Kidney (tissue), 13 donors: ENCODE measurements at regions not wholly inside any gene's neighbourhood (a gene's known extent, or its start where the extent isn't known, plus 50 kb on each side); places are given as distances from the start of the nearest gene placed in this dataset.
A peak's percentile ranks its signal among the peaks of the same experiment; 100 is the strongest.

Experiments used
- DNase-seq, 5 donors: peaks; one replicate each; pipeline ENCODE4 v3.0.0-alpha.2; 2013 to 2020
- FAIRE-seq: peaks from 2 replicates; lab custom pipeline; 2012; peaks lifted over from hg19 to GRCh38; lab: Jason Lieb, UNC
- H3K27ac ChIP-seq, 2 donors: one replicate each; pipeline ENCODE4 v1.7.0; 2013; ENCODE audit warnings: low read depth in 2 of 2, low read length in 2 of 2, inconsistent platforms in 1 of 2
- H3K27me3 ChIP-seq: one replicate; pipeline ENCODE4 v1.7.1; 2013; ENCODE audit warnings: low read length, inconsistent platforms; ENCODE audit not compliant: control insufficient read depth, insufficient read depth
- H3K36me3 ChIP-seq, 3 donors: one replicate each; pipeline versions ENCODE4 v1.7.0 to v1.7.1; 2013; ENCODE audit warnings: low read length in 3 of 3, control low read depth in 1 of 3, inconsistent platforms in 1 of 3; ENCODE audit not compliant: insufficient read depth in 3 of 3, control insufficient read depth in 2 of 3
- H3K4me1 ChIP-seq, 3 donors: one replicate each; pipeline versions ENCODE4 v1.7.0 to v1.7.1; 2013; ENCODE audit warnings: low read length in 3 of 3, inconsistent platforms in 1 of 3, low read depth in 1 of 3; ENCODE audit not compliant: control insufficient read depth in 2 of 3, insufficient read depth in 2 of 3
- H3K4me3 ChIP-seq, 3 donors: one replicate each; pipeline versions ENCODE4 v1.7.0 to v1.8.1; 2013; ENCODE audit warnings: low read length in 3 of 3, control low read depth in 1 of 3, inconsistent platforms in 1 of 3
- H3K9ac ChIP-seq, 3 donors: one replicate each; pipeline versions ENCODE4 v1.7.0 to v1.7.1; 2013; ENCODE audit warnings: low read length in 3 of 3, control low read depth in 1 of 3, inconsistent platforms in 1 of 3
- H3K9me3 ChIP-seq, 3 donors: one replicate each; pipeline versions ENCODE4 v1.7.0 to v1.7.1; 2013; ENCODE audit warnings: low read length in 3 of 3, control low read depth in 1 of 3, inconsistent platforms in 1 of 3; ENCODE audit not compliant: control insufficient read depth in 2 of 3, insufficient read depth in 1 of 3
- intact Hi-C: fragments of 100-400 bp; cut with DNase I; formaldehyde crosslinking; loops from one replicate; pipeline ENCODE4 v1.11.1; 2022
- TF ChIP-seq, protein P1 (sequence below): IDR thresholded peaks from 3 replicates; pipeline ENCODE4 v1.5.1; 2012; ENCODE audit warnings: mild to moderate bottlenecking, moderate library complexity, borderline replicate concordance; ENCODE audit not compliant: insufficient read depth; ENCODE audit errors: extremely low read depth
- donor health status: control.
- donor health status: control.
- donor health status: control.
- donor health status: control.
- donor health status: control.
- donor health status: DM: yes; HTN: yes; CAD: no.
- donor health status: Normal renal cell carcinoma (clear cell type).

DNA sequence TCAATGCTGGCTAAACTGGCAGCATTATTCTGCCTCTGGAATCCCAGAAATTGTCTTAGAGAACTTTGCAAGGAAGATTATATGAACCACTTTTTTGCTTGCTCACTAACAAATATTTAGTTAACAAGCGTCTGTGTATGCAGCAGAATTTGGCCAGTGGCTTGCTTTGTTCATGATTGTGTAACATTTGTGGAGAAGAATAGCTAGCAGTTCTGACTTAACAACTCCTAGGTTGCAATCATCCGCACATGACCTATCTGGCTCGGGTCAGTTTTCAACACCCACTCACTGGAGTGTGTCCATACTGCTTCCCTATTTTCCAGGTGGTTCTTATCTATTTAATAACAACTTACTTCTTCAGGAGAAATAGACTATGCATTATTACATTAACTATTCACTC is 98.5 kb downstream of the SNX18 start:
- TF ChIP-seq, protein P1, sequence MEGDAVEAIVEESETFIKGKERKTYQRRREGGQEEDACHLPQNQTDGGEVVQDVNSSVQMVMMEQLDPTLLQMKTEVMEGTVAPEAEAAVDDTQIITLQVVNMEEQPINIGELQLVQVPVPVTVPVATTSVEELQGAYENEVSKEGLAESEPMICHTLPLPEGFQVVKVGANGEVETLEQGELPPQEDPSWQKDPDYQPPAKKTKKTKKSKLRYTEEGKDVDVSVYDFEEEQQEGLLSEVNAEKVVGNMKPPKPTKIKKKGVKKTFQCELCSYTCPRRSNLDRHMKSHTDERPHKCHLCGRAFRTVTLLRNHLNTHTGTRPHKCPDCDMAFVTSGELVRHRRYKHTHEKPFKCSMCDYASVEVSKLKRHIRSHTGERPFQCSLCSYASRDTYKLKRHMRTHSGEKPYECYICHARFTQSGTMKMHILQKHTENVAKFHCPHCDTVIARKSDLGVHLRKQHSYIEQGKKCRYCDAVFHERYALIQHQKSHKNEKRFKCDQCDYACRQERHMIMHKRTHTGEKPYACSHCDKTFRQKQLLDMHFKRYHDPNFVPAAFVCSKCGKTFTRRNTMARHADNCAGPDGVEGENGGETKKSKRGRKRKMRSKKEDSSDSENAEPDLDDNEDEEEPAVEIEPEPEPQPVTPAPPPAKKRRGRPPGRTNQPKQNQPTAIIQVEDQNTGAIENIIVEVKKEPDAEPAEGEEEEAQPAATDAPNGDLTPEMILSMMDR: no peak
- H3K4me1 ChIP-seq: peaks cover 0 to 9% (median 7%) of the 10 kb centered on the region in 3 donors
- intact Hi-C loops: no loop called here
- H3K27me3 ChIP-seq: no peaks in the 10 kb centered on the region
- no peak overlapping the region for H3K4me3 ChIP-seq
- no peaks in the 10 kb centered on the region for H3K36me3 ChIP-seq
- FAIRE-seq (no peak), DNase-seq (no peak)
- no peak overlapping the region for H3K9ac ChIP-seq
- H3K27ac ChIP-seq: no peak overlapping the region
- H3K9me3 ChIP-seq: no peaks in the 10 kb centered on the region

DNA sequence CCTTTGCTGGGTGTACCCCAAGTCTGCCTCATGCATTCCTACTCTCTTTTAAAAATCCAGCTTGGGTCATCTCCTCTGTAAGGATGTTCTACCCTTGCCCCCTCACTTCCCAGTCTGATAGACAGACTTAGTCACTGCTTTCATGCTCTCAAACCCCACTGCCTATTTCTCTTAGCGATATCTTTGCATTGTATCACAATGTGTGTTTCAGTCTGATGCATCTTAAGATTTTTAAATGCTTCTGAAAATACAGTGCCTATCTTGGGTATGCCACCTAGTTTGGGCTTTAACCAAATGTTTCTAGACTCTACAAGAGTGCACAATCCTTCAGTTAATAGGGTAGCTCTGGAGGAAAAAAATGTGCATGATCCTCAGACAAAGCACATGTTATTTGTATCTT is 97.8 kb downstream of the SNX18 start:
- DNase-seq (no peak), FAIRE-seq (no peak)
- Histone ChIP-seq H3K27ac (no peak overlapping the region), H3K36me3 (no peaks in the 10 kb centered on the region), H3K27me3 (no peaks in the 10 kb centered on the region), H3K4me1 (peaks cover 0 to 5% (median 4%) of the 10 kb centered on the region in 3 donors), H3K9ac (no peak overlapping the region), H3K9me3 (no peaks in the 10 kb centered on the region), H3K4me3 (no peak overlapping the region)
- TF ChIP-seq, protein P1: no peak
- intact Hi-C loops: no loop called here

GRCh38 chr5:54612711-54613110 is 95.2 kb downstream of the SNX18 start:
- intact Hi-C loops: no loop called here
- H3K9ac ChIP-seq: no peak overlapping the region
- no peaks in the 10 kb centered on the region for H3K36me3 ChIP-seq
- no peak for FAIRE-seq
- H3K4me3 ChIP-seq: no peak overlapping the region
- H3K9me3 ChIP-seq: peaks cover 0 to 1% (median 0%) of the 10 kb centered on the region in 3 donors
- H3K27ac ChIP-seq: no peak overlapping the region
- peak in 1 of 5 donors; percentile 24 for DNase-seq
- TF ChIP-seq, protein P1: no peak
- no peaks in the 10 kb centered on the region for H3K4me1 ChIP-seq
- H3K27me3 ChIP-seq: no peaks in the 10 kb centered on the region
